GM19035 (cell line): ENCODE measurements at regions not wholly inside any gene's neighbourhood (a gene's known extent, or its start where the extent isn't known, plus 50 kb on each side); places are given as distances from the start of the nearest gene placed in this dataset.
"Not testable (repeated sequence)": the region's sequence is repeated elsewhere in the genome, so short reads cannot be mapped to it uniquely, and the experiment has no call there.

ENCODE experiments used
- ATAC-seq: cut with Tn5 transposase; IDR thresholded peaks from one replicate; pipeline ENCODE4 v1.9.1; 2021; ENCODE audit not compliant: unreplicated experiment

DNA sequence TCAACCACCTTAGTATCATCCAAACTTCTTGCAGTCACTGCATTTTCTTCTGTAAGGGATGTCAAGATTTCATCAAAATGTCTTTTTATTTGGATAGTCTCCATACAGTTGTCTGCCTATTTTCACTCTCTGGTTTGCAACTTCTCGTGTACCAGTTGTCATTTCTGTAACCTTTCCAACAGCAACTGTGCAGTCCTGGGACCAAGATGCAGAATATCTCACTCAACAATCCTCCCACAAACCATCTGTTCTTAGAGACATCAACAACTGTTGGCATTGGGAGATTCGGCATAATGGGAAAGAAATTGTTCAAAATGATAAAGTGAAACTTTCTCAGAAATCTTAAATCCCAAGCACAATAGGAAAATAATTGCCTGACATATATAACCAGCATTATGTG lies 933.6 kb upstream of the SLC39A10 start:
- no peak for ATAC-seq

DNA sequence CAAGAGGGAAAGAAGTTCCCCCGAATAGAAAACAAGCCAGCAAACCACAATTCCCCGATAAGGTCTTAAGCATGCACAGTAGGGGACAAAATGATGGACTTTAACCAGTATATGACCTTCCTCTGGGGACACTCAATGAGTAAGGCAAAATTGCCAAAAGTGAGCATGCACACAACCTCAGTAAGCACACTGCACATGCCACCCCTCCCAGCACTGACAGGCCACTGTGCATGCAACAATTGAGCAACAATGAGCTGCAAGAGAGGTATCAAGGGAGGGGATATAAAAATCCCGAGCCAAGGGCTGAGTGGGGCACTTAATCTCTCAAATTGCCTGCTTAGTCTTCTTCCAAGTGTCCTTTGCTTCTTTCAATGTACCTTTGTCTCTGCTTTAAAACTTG lies 935.8 kb upstream of the SLC39A10 start:
- no peak for ATAC-seq

DNA sequence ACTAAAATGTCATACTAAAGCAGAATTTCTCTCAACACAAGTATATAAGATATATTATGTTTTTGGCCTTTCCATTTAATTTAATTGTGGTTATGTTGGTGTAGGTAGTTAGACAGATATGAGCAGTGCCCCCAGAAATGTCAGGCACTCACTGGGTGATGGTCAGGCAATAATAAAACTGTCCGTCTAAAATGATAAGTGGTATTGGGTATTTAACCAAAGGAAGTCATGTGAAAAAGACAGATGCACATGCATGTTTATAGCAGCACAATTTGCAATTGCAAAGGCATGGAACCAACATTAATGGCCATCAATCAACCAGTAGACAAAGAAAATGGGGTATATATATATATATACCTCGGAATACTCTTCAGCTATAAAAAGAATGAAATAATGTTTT lies 936.6 kb upstream of the SLC39A10 start:
- no peak for ATAC-seq

DNA sequence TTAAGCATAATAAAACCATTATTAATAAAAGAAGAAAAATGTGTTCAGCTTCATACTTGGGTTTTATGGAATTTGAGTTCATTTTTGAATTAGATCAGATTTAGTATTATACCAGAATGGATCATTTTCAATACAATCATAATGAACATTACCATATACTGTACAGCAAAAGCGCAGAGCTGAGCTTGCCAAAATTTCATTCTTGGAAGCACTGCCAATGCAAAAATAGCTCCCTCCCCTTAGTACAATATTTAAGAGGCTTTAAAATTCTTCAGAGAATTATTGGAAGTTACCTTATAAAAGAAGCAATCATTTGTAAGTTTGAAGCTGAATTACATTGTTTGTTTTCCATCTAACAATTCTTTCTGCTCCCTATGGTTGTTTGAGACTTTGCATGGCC lies 938.1 kb upstream of the SLC39A10 start:
- ATAC-seq: no peak

- ATAC-seq: no peak
Measured at GRCh38 chr2:194714541-194714940, 942.5 kb upstream of the SLC39A10 start.

GRCh38 chr2:194709840-194710239 lies 947.2 kb upstream of the SLC39A10 start:
- ATAC-seq: no peak

GRCh38 chr2:194706179-194706578 lies 950.8 kb upstream of the SLC39A10 start:
- ATAC-seq: no peak

GRCh38 chr2:194705398-194705797 lies 951.6 kb upstream of the SLC39A10 start:
- peak; percentile 73 for ATAC-seq

DNA sequence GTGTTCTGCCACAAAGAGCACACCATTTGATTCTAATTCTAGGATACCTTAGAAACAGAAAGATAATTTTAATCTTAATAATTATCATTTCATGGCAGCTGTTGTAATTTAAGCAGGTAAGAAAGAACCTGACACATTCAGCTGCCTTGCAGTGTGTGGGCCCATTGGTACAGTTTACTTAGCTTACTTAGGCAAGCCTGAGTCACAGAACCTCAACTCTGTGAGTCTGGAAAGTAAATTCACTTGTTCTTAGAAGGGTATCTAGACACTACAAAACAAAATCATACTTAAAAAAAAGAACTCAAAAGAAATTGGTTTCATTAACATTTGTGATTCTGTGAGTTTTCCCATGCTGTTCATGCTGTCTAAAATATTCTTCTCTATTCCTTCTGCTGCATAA lies 956.3 kb upstream of the SLC39A10 start:
- ATAC-seq: no peak

DNA sequence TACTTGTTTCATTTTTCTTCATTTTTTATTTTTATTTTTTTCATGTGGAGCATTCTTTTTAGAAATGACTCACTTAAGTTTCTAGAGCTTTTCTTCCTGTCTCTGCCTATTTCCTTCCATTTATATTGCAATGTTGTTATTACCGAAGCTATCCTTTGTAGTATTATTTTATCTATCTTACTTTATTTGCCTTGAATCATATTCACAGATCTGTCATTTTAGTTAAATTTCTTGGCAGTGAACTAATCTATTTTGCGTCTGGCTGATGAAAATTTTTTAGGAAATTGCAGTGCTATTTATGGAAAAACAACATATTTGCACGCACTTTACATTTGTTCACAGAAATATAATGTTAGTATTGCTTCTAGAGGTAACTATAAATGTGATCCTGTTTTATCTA lies 956.9 kb upstream of the SLC39A10 start:
- no peak for ATAC-seq

DNA sequence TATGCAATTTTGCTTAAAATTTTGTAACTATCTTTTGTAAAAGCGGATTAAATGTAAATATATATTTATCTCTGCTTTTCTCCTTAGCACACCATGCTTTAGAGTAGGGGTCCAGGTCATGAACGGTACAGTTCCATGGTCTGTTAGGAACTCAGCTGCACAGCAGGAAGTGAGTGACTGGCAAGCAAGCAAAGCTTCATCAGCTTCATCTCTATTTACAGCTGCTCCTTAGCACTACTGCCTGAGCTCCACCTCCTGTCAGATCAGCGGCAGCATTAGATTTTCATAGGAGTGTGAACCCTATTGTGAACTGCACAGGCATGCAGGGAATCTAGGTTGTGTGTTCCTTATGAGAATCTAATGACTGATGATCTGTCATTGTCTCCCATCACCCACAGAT lies 959.0 kb upstream of the SLC39A10 start:
- ATAC-seq: no peak

- no peak for ATAC-seq
Measured at GRCh38 chr2:194697439-194697838, 959.6 kb upstream of the SLC39A10 start.

- ATAC-seq: no peak
Measured at GRCh38 chr2:194696690-194697089, 960.3 kb upstream of the SLC39A10 start.

DNA sequence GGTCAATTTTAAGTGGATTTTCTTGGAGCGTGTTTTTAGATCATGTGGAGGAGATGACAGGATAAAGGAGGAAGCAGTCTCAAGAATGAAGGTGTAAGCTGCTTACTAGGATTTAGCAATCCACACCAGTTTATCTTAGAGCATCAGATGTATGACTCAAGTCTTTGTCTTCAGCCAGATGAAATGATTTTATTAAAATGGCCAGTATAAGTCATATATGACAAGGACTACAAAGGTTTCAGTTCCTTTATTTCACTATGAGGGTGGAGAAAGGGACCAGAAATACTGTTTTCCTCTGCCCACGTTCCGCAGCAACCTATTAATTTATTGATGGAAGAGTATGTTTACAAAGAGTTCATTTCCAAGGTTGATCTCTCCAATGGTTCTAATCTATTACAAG lies 970.5 kb upstream of the SLC39A10 start:
- ATAC-seq: no peak

DNA sequence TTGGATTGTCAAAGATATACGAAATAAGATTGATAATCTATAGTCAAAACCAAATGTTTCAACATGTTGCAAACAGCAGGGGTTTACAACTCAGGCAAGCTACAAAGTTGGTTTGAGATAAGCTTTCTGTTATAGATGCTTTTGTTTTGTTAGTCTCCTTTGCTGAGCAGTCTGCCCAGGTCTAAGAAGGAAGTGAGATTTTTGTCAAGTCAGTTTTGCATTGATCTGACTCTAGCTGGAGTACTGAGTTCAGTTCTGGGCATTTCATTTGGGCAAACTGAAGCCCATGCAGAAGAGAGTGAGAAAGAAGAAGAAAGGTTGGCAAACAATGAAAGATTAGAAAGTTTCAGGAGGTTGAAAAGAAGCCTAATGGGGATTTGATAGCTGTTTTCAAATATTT lies 983.0 kb upstream of the SLC39A10 start:
- ATAC-seq: no peak

DNA sequence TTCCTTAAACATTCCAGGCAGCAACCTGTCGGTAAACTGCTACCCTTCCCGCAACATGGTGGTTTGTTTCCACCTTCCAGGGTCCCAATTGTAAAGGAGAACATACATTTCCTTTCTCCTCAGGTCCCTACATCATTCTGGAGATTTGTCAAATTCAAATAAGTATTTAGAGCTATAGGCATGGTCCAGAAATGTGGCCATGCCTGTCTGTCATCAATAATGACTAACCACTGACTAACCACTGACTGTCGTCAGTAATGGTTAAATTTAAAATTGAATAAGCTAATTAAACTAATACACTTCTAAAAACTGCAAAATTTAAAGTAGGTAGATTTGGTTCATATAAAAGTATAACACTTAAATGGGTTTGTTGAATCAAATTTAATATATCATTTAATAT lies 984.0 kb upstream of the SLC39A10 start:
- no peak for ATAC-seq

- no peak for ATAC-seq
Measured at GRCh38 chr2:194661431-194661830, 995.6 kb upstream of the SLC39A10 start.

- not testable (repeated sequence) for ATAC-seq
Measured at GRCh38 chr2:194639057-194639456, 1018.0 kb upstream of the SLC39A10 start.

- no peak for ATAC-seq
Measured at GRCh38 chr2:194621945-194622344, 1035.1 kb upstream of the SLC39A10 start.

GRCh38 chr2:194619366-194619765 lies 1037.7 kb upstream of the SLC39A10 start:
- ATAC-seq: no peak

GRCh38 chr2:194618432-194618831 lies 1038.6 kb upstream of the SLC39A10 start:
- no peak for ATAC-seq

DNA sequence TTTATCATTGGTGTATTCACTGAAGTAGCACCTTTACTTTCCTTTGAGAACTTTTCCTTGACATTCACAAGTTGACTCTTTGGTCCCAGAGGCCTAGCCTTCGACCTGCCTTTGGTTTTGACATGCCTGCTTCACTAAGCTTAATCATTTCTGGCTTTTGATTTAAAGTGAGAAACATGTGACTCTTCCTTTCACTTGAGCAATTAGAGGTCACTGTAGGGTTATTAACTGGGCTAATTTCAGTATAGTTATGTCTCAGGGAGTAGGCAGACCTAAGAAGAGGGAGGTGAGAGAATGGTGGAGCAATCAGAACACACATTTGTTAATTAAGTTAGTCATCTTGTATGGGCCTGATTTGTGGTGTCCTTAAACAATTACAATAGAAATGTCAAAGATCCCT lies 1040.7 kb upstream of the SLC39A10 start:
- peak; percentile 53 for ATAC-seq

DNA sequence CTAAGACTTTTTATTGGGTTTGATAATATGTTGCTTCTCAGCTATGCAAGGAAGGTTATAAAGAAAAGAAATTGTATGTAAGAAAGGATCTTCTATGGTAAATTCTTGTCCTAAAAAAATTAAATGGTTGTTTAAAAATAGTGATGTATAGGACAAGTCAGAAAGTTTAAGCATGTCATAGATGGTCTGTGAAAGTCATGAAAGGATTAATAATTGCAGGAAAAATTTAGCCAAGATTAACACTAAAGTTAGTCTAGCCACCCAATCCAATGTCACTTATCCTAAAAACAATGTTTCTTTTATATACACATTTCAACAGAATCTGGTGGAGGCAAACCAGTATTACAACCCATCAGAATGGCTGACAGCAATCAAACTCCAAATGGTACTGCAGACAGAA lies 1046.7 kb upstream of the SLC39A10 start:
- no peak for ATAC-seq

- no peak for ATAC-seq
Measured at GRCh38 chr2:194603429-194603828, 1053.6 kb upstream of the SLC39A10 start.
